A673 (cell line): ENCODE measurements at regions not wholly inside any gene's neighbourhood (a gene's known extent, or its start where the extent isn't known, plus 50 kb on each side); places are given as distances from the start of the nearest gene placed in this dataset.

ENCODE experiments used
- EZH2 ChIP-seq: fragments of 200-600 bp; sonication (generic); IDR thresholded peaks from 2 replicates; pipeline ENCODE4 v1.6.1; 2017; ENCODE audit warnings: borderline replicate concordance, low read depth, mild to moderate bottlenecking, mixed read lengths, antibody characterized with exemption, low read length; ENCODE audit not compliant: poor library complexity, severe bottlenecking
- TF ChIP-seq, protein P1 (sequence below): fragments of 300-800, 200-600 bp; sonication (generic); conservative IDR thresholded peaks from 2 replicates; pipeline ENCODE4 v1.5.1; 2017; ENCODE audit warnings: low read depth, mild to moderate bottlenecking, antibody characterized with exemption, low read length, moderate library complexity, mixed read lengths

GRCh38 chr1:220368352-220369265 lies 96.4 kb upstream of the RAB3GAP2 start:
- TF ChIP-seq, protein P1, sequence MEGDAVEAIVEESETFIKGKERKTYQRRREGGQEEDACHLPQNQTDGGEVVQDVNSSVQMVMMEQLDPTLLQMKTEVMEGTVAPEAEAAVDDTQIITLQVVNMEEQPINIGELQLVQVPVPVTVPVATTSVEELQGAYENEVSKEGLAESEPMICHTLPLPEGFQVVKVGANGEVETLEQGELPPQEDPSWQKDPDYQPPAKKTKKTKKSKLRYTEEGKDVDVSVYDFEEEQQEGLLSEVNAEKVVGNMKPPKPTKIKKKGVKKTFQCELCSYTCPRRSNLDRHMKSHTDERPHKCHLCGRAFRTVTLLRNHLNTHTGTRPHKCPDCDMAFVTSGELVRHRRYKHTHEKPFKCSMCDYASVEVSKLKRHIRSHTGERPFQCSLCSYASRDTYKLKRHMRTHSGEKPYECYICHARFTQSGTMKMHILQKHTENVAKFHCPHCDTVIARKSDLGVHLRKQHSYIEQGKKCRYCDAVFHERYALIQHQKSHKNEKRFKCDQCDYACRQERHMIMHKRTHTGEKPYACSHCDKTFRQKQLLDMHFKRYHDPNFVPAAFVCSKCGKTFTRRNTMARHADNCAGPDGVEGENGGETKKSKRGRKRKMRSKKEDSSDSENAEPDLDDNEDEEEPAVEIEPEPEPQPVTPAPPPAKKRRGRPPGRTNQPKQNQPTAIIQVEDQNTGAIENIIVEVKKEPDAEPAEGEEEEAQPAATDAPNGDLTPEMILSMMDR, result no peak
- TF ChIP-seq EZH2, result no peak
